KMS-11 (cell line): ENCODE measurements at regions not wholly inside any gene's neighbourhood (a gene's known extent, or its start where the extent isn't known, plus 50 kb on each side); places are given as distances from the start of the nearest gene placed in this dataset.

Experiments used
- H2AFZ ChIP-seq: fragments of 200-600 bp; sonication (generic); 2 replicates; pipeline ENCODE4 v1.6.1; 2016; ENCODE audit warnings: antibody characterized with exemption, mixed run types, low read depth
- H3K27ac ChIP-seq: fragments of 200-600 bp; sonication (generic); 2 replicates; pipeline ENCODE4 v1.6.1; 2016; ENCODE audit warnings: mild to moderate bottlenecking, mixed run types
- H3K27me3 ChIP-seq: fragments of 200-600 bp; sonication (generic); 2 replicates; pipeline ENCODE4 v1.6.1; 2017; ENCODE audit warnings: mild to moderate bottlenecking, low read depth, mixed run types, moderate library complexity; ENCODE audit not compliant: insufficient read depth
- H3K36me3 ChIP-seq: fragments of 200-600 bp; sonication (generic); 2 replicates; pipeline ENCODE4 v1.6.1; 2017; ENCODE audit warnings: mild to moderate bottlenecking, mixed run types; ENCODE audit not compliant: insufficient read depth
- H3K4me1 ChIP-seq: fragments of 200-600 bp; sonication (generic); 2 replicates; pipeline ENCODE4 v1.6.1; 2016; ENCODE audit warnings: mild to moderate bottlenecking, low read depth, mixed run types; ENCODE audit not compliant: poor library complexity, severe bottlenecking
- H3K4me2 ChIP-seq: fragments of 200-600 bp; sonication (generic); 2 replicates; pipeline ENCODE4 v1.7.0; 2016; ENCODE audit warnings: mild to moderate bottlenecking, mixed run types
- H3K4me3 ChIP-seq: fragments of 200-600 bp; sonication (generic); IDR thresholded peaks from 2 replicates; pipeline ENCODE4 v1.6.1; 2017; ENCODE audit warnings: low read depth, low read length, mixed read lengths; ENCODE audit not compliant: insufficient read depth
- H3K79me2 ChIP-seq: fragments of 200-600 bp; sonication (generic); 2 replicates; pipeline ENCODE4 v1.6.1; 2016; ENCODE audit warnings: low read depth, mixed run types; ENCODE audit not compliant: insufficient read depth
- H3K9ac ChIP-seq: fragments of 200-600 bp; sonication (generic); 2 replicates; pipeline ENCODE4 v1.6.1; 2016; ENCODE audit warnings: mild to moderate bottlenecking, mixed run types
- H4K20me1 ChIP-seq: fragments of 200-600 bp; sonication (generic); 2 replicates; pipeline ENCODE4 v1.6.1; 2016; ENCODE audit warnings: mild to moderate bottlenecking, mixed run types; ENCODE audit not compliant: insufficient read depth
- CTCF ChIP-seq: fragments of 200-600 bp; sonication (generic); conservative IDR thresholded peaks from 2 replicates; pipeline ENCODE4 v1.6.1; 2017; ENCODE audit warnings: low read depth, mild to moderate bottlenecking, antibody characterized with exemption, low read length, moderate library complexity, mixed read lengths

GRCh38 chr12:126204326-126204725 is 1139.1 kb downstream of the AACS start:
- Histone ChIP-seq H4K20me1 (no peaks in the 10 kb centered on the region), H3K4me3 (no peak overlapping the region), H3K79me2 (no peaks in the 10 kb centered on the region), H3K9ac (no peak overlapping the region), H2AFZ (no peak overlapping the region), H3K4me1 (no peaks in the 10 kb centered on the region), H3K27me3 (no peaks in the 10 kb centered on the region), H3K36me3 (no peaks in the 10 kb centered on the region), H3K4me2 (no peak overlapping the region), H3K27ac (no peak overlapping the region)
- TF ChIP-seq CTCF = no peak

GRCh38 chr12:126210026-126210425 is 1144.8 kb downstream of the AACS start:
- no peak overlapping the region for H3K4me2 ChIP-seq
- no peaks in the 10 kb centered on the region for H3K36me3 ChIP-seq
- no peak overlapping the region for H3K27ac ChIP-seq
- no peak overlapping the region for H2AFZ ChIP-seq
- no peaks in the 10 kb centered on the region for H3K4me1 ChIP-seq
- TF ChIP-seq CTCF = no peak
- no peaks in the 10 kb centered on the region for H3K79me2 ChIP-seq
- H3K4me3 ChIP-seq = no peak overlapping the region
- no peaks in the 10 kb centered on the region for H3K27me3 ChIP-seq
- no peaks in the 10 kb centered on the region for H4K20me1 ChIP-seq
- no peak overlapping the region for H3K9ac ChIP-seq

GRCh38 chr12:126210448-126210847 is 1145.2 kb downstream of the AACS start:
- no peaks in the 10 kb centered on the region for H4K20me1 ChIP-seq
- no peak overlapping the region for H2AFZ ChIP-seq
- no peaks in the 10 kb centered on the region for H3K36me3 ChIP-seq
- H3K27me3 ChIP-seq = no peaks in the 10 kb centered on the region
- no peak for TF ChIP-seq CTCF
- no peaks in the 10 kb centered on the region for H3K79me2 ChIP-seq
- H3K4me2 ChIP-seq = no peak overlapping the region
- no peak overlapping the region for H3K4me3 ChIP-seq
- no peaks in the 10 kb centered on the region for H3K4me1 ChIP-seq
- H3K27ac ChIP-seq = no peak overlapping the region
- no peak overlapping the region for H3K9ac ChIP-seq

- Histone ChIP-seq H3K27me3 (no peaks in the 10 kb centered on the region), H4K20me1 (no peaks in the 10 kb centered on the region), H2AFZ (no peak overlapping the region), H3K4me1 (no peaks in the 10 kb centered on the region), H3K27ac (no peak overlapping the region), H3K79me2 (no peaks in the 10 kb centered on the region), H3K36me3 (no peaks in the 10 kb centered on the region), H3K4me3 (no peak overlapping the region), H3K9ac (no peak overlapping the region), H3K4me2 (no peak overlapping the region)
- TF ChIP-seq CTCF = no peak
Measured at GRCh38 chr12:126212824-126213223, 1147.6 kb downstream of the AACS start.

- no peaks in the 10 kb centered on the region for H4K20me1 ChIP-seq
- no peak for TF ChIP-seq CTCF
- H2AFZ ChIP-seq = no peak overlapping the region
- H3K4me1 ChIP-seq = no peaks in the 10 kb centered on the region
- no peaks in the 10 kb centered on the region for H3K36me3 ChIP-seq
- H3K9ac ChIP-seq = no peak overlapping the region
- H3K4me2 ChIP-seq = no peak overlapping the region
- no peaks in the 10 kb centered on the region for H3K79me2 ChIP-seq
- no peak overlapping the region for H3K27ac ChIP-seq
- no peak overlapping the region for H3K4me3 ChIP-seq
- H3K27me3 ChIP-seq = no peaks in the 10 kb centered on the region
Measured at GRCh38 chr12:126218697-126219096, 1153.5 kb downstream of the AACS start.
